Endothelial cell of hepatic sinusoid (primary cell): ENCODE measurements at regions not wholly inside any gene's neighbourhood (a gene's known extent, or its start where the extent isn't known, plus 50 kb on each side); places are given as distances from the start of the nearest gene placed in this dataset.

ENCODE experiments used
- in situ Hi-C: cut with HindIII; loops from 2 replicates; pipeline ENCODE4 v1.10.0; 2017; ENCODE audit warnings: low sequenced_read_pairs

DNA sequence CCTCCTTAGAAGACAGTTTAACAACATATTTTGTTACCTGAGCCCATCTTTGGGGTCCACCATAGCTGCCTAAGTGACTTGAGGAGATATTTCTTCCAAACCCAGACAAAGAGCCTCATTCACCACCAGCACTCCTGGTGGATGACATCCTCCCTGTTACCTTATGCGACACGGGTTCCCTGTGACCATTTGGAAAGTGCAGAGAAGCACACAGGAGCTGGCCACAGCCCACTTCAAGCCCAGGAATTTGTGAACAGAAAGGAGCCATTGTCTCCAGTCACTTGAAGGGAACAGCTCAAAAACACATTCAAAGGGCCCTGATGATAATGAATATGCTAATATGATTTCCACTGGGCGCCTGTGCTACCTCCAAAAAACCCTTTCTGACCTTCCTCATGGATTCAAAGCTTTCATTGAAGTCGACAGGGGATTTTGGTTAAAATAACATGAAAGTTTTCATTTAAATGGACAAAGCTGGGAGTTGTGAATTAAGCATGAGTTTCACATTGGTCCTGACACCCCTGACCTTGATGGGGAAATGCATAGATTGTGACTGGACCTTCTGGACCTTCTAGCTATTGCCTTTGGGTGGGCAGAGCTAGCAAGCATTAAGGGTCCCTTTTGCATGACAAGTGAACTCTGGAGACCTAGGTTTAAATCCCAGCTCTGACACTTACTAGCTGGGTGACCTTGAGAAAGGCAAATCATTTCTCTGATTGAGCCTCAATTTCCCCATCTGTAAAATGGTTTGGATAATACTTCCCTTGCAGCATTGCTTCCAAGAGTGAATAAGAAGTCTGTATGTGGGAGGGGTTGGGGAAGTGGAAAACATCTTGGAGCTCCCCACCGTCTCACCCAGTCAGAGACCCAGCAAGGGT is 83.3 kb upstream of the SIRPA start:
- in situ Hi-C loops: no loop called here

DNA sequence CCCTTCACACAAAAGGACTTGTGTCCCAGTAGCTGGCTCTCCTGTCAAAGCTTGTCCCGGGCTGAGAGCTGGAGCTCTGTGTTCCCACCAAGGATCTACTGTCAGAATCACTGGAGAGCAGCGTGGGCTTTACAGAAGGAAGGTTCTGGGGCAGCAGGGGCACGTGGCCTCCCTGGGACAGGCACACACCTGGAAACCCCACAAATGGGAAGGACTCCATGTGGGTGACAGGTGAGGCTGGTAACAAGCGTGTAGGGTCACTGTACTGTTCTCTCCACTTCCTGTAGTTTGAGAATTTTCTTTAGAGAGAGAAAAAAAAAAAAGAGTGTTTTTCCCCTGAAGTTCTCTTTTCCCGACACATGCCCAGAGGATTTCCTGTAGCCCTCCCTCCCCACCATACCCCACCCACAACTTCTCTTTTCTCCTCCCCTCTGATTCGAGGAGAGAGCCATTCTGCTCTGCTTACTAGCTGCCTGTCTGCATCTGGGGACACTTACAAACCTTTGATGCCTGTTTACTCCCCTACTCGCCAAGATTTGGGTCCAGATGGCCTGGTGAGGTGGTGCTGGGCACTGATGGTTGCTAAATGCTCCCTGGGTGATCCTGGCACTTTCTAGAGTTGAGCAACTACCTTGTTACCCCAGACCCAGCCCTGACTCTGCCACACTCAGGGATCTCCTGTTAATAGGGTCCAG is 84.1 kb upstream of the SIRPA start:
- in situ Hi-C loops: no loop called here

GRCh38 chr20:1810572-1810925 is 84.7 kb upstream of the SIRPA start:
- in situ Hi-C loops: no loop called here

GRCh38 chr20:1809611-1810510 is 85.3 kb upstream of the SIRPA start:
- in situ Hi-C loops: no loop called here

DNA sequence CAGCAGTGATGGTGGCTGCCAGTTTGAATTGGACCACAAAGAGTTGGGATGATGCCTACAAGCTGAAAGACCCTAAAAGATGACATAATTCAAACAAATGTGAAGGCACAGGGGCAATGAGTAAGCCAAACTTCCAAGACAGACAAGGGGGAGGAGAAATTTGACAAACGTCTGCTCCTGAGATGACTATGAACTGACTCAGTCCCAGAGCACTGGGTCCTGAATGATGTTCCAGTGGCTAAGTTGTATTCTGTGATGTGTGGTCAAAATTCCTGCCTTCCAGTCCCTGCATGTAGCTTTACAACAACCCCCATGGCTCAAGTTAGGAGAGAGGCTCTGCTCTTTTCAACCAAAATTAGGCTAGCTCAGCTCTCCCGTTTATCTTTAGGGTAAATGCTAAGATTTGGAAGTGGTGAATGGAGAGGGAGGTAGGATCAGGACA is 86.1 kb upstream of the SIRPA start:
- in situ Hi-C loops: no loop called here

GRCh38 chr20:1808101-1808500 is 87.1 kb upstream of the SIRPA start:
- in situ Hi-C loops: no loop called here

GRCh38 chr20:1807394-1807793 is 87.8 kb upstream of the SIRPA start:
- in situ Hi-C loops: no loop called here

DNA sequence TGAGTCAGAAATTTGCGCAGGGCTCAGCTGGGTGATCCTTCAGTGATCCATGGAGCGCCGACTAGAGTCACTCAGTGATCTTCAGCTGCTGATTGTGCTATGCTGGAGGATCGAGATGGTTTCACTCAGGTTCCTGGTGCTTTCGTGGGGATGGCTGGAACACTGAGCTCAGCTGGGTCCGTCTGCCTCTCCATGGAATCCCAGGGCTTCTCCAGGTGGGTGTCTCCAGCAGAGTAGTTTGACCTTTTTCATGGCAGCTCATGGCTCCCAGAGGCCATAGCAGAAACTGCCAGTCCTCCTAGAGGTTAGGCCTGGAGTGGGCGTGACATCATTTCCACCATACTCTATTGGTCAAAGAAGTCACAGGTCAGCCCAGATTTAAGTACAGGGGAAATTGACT is 88.8 kb upstream of the SIRPA start:
- in situ Hi-C loops: no loop called here

- in situ Hi-C loops: no loop called here
These were observed 89.4 kb upstream of the SIRPA start for GRCh38 chr20:1805816-1806215.

DNA sequence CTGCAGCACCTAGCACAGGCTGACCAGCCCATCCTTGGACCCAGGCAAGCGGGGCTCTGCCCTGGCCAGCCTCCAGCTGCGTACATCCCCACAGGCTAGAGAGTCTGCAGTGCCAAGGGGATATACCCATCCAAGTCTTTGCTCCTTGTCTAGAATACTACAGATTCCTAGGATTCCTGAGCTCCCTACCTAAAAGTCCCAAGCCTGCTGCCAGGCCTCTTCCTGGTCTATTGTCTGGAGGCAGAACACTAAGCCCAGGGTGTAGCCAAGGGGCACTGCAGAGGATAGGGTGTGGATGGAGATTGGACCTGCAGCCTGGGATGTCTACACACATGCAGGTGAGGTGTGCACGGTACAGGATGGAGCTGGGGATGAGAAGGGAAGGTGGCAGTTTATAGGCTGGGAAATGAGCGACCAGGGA is 90.0 kb upstream of the SIRPA start:
- in situ Hi-C loops: no loop called here

GRCh38 chr20:1804554-1804956 is 90.7 kb upstream of the SIRPA start:
- in situ Hi-C loops: loop anchor here (5.0 kb wide), 1 partner anchor 58 kb away; no protein-coding TSS in a partner anchor

GRCh38 chr20:1803932-1804501 is 91.2 kb upstream of the SIRPA start:
- in situ Hi-C loops: loop anchor here (5.0 kb wide), 1 partner anchor 58 kb away; no protein-coding TSS in a partner anchor

- in situ Hi-C loops: loop anchor here (5.0 kb wide), 1 partner anchor 59 kb away; no protein-coding TSS in a partner anchor
These were observed 91.9 kb upstream of the SIRPA start for GRCh38 chr20:1803061-1803931.

DNA sequence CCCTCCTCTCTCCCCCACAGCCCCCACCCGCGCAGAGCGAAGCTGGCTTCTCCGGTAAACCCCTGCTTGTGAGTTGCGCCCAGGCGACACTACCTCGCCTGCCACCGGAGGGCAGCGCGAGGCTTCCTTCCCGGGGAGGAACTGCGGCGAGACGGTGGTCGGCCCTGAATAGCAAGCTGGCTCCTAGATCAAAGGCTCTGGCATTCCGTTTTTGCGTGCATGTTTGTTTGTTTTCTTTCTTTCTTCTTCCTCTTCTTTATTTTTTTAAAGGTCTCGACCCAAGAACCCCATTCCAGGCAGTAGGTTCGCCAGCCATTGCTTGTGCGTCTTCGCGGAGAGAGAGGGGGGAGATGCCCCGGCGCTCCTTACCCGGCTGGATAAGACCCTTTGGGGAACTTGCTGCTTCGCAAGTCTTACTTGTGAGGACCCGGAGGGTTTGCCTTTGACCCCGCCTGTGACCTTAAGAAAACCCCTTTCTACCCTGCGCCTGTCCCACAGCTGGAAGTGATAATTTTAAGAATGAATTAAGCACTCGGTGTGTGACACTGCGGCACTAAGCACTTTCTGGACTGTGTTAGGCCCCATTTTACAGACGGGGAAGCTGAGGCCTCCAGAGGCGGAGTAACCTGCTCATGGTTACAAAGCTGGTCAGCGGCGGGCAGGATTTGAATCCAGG is 92.7 kb upstream of the SIRPA start:
- in situ Hi-C loops: loop anchor here (5.0 kb wide), 1 partner anchor 60 kb away; no protein-coding TSS in a partner anchor

- in situ Hi-C loops: loop anchor here (5.0 kb wide), 1 partner anchor 60 kb away; no protein-coding TSS in a partner anchor
These were observed 93.3 kb upstream of the SIRPA start for GRCh38 chr20:1801929-1802306.

- in situ Hi-C loops: loop anchor here (5.0 kb wide), 1 partner anchor 61 kb away; no protein-coding TSS in a partner anchor
These were observed 93.8 kb upstream of the SIRPA start for GRCh38 chr20:1801225-1801928.

DNA sequence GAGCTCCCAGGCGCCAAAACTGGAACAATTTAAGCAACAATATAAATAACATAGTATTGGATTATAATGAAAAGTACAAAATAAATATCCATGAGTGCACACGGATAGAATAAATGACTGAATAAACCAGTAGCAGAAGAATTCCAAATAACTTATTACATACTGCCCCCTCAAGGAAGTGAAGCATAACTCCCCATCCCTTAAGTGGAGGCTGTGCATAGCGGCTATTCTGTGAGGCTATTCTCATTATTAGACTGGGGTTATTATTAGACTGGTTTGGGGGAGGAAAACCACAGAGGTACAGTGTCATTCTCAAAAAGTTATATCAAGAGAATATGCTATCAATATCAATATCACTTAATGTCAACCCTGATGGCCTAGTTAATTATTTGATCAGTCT is 94.4 kb upstream of the SIRPA start:
- in situ Hi-C loops: loop anchor here (5.0 kb wide), 1 partner anchor 62 kb away; no protein-coding TSS in a partner anchor

DNA sequence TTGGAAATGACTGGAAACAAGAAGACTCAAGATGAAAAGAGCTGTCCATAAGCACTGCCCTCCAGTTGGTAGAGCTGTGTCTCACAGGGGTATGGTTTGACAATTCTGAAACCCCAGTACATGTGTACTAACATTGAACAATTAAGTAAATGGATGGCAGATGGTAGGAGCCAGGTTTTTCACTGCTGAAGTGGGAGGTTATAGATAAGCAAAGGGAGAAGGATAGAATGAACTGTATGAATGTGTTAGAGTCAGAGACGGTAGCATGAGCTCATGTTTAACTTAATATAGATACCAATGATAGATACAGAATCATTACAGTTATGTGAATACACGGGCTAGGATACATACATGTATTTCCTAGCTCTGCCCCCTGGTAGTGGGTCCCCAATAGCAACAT is 95.0 kb upstream of the SIRPA start:
- in situ Hi-C loops: loop anchor here (5.0 kb wide), 1 partner anchor 62 kb away; no protein-coding TSS in a partner anchor
